ENCODE measurements at regions not wholly inside any gene's neighbourhood (a gene's known extent, or its start where the extent isn't known, plus 50 kb on each side); places are given as distances from the start of the nearest gene placed in this dataset.
"Not testable (repeated sequence)": the region's sequence is repeated elsewhere in the genome, so short reads cannot be mapped to it uniquely, and the experiment has no call there.

- ChIA-PET CTCF (no interaction called here), POLR2A (ENCODE audit: low non-redundant PET) (no interaction called here)
- no peak overlapping the region for H3K27ac ChIP-seq (ENCODE audit: low read depth, low read length, poor library complexity, severe bottlenecking)
- H3K27me3 ChIP-seq (replicated peaks; ENCODE audit: insufficient read depth, low read depth, low read length, poor library complexity), result peaks cover 2% of the 10 kb centered on the region
- no peaks in the 10 kb centered on the region for H3K9me3 ChIP-seq (ENCODE audit: low read depth, low read length, poor library complexity, severe bottlenecking)
- no peak overlapping the region for H3K4me3 ChIP-seq (ENCODE audit: low read depth, low read length, poor library complexity, severe bottlenecking)
- no peaks in the 10 kb centered on the region for H3K4me1 ChIP-seq (ENCODE audit: insufficient read depth, low read length, poor library complexity, severe bottlenecking)
- TF ChIP-seq, protein P1, sequence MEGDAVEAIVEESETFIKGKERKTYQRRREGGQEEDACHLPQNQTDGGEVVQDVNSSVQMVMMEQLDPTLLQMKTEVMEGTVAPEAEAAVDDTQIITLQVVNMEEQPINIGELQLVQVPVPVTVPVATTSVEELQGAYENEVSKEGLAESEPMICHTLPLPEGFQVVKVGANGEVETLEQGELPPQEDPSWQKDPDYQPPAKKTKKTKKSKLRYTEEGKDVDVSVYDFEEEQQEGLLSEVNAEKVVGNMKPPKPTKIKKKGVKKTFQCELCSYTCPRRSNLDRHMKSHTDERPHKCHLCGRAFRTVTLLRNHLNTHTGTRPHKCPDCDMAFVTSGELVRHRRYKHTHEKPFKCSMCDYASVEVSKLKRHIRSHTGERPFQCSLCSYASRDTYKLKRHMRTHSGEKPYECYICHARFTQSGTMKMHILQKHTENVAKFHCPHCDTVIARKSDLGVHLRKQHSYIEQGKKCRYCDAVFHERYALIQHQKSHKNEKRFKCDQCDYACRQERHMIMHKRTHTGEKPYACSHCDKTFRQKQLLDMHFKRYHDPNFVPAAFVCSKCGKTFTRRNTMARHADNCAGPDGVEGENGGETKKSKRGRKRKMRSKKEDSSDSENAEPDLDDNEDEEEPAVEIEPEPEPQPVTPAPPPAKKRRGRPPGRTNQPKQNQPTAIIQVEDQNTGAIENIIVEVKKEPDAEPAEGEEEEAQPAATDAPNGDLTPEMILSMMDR (conservative IDR thresholded peaks at IDR 0.05; ENCODE audit: low read depth, low read length), result no peak
- TF ChIP-seq EZH2 (IDR thresholded peaks at IDR 0.05; ENCODE audit: borderline replicate concordance, low read depth, low read length, poor library complexity, severe bottlenecking), result no peak
- no peak for DNase-seq (ENCODE audit: low spot score)
- no TSS peak for BruUV-seq (replicated peaks)
- intact Hi-C loops (cut with micrococcal nuclease; ENCODE audit: unreplicated experiment), result no loop called here
- H3K36me3 ChIP-seq (ENCODE audit: insufficient read depth, low read length, poor library complexity, severe bottlenecking), result no peaks in the 10 kb centered on the region
Observed at GRCh38 chr10:14421941-14422340, 91.2 kb upstream of the FRMD4A start.

GRCh38 chr10:14417336-14417735, 86.6 kb upstream of the FRMD4A start:
- H3K36me3 ChIP-seq (ENCODE audit: insufficient read depth, low read length, poor library complexity, severe bottlenecking); CTCF ChIA-PET; BruUV-seq (replicated peaks); H3K27ac ChIP-seq (ENCODE audit: low read depth, low read length, poor library complexity, severe bottlenecking); POLR2A ChIA-PET (ENCODE audit: low non-redundant PET); H3K4me3 ChIP-seq (ENCODE audit: low read depth, low read length, poor library complexity, severe bottlenecking); H3K9me3 ChIP-seq (ENCODE audit: low read depth, low read length, poor library complexity, severe bottlenecking); H3K27me3 ChIP-seq (replicated peaks; ENCODE audit: insufficient read depth, low read depth, low read length, poor library complexity); DNase-seq (ENCODE audit: low spot score); intact Hi-C loops (cut with micrococcal nuclease; ENCODE audit: unreplicated experiment); H3K4me1 ChIP-seq (ENCODE audit: insufficient read depth, low read length, poor library complexity, severe bottlenecking): not testable (repeated sequence)

DNA sequence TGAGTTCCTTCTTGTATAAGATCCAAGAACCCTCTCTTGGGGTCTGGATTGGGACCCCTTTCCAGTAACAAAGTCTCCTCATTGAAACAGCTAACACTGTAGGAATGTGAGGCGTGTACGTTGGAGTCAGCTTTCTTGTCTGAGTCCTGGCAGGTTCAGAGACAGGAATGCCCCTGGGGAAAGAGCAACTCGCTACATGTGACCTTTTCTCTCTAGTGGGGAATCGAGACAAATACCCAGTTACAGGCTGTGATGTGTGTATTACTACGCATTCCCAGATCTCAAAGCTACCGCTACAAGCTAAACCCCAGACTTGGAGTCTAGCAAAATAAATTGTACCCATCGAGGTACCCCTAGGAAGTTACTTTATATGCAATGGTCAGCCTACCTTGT, 85.6 kb upstream of the FRMD4A start:
- CTCF ChIA-PET, result no interaction called here

More for the DNA sequence above, 85.6 kb upstream of the FRMD4A start:
- Histone ChIP-seq H3K27ac (ENCODE audit: low read depth, low read length, poor library complexity, severe bottlenecking) (no peak overlapping the region), H3K27me3 (replicated peaks; ENCODE audit: insufficient read depth, low read depth, low read length, poor library complexity) (no peaks in the 10 kb centered on the region), H3K4me1 (ENCODE audit: insufficient read depth, low read length, poor library complexity, severe bottlenecking) (no peaks in the 10 kb centered on the region), H3K4me3 (ENCODE audit: low read depth, low read length, poor library complexity, severe bottlenecking) (no peak overlapping the region), H3K36me3 (ENCODE audit: insufficient read depth, low read length, poor library complexity, severe bottlenecking) (no peaks in the 10 kb centered on the region), H3K9me3 (ENCODE audit: low read depth, low read length, poor library complexity, severe bottlenecking) (no peaks in the 10 kb centered on the region)
- intact Hi-C loops (cut with micrococcal nuclease; ENCODE audit: unreplicated experiment), result no loop called here
- POLR2A ChIA-PET (ENCODE audit: low non-redundant PET), result no interaction called here
- BruUV-seq (replicated peaks), result no TSS peak
- TF ChIP-seq, protein P1 (conservative IDR thresholded peaks at IDR 0.05; ENCODE audit: low read depth, low read length), result no peak
- no peak for TF ChIP-seq EZH2 (IDR thresholded peaks at IDR 0.05; ENCODE audit: borderline replicate concordance, low read depth, low read length, poor library complexity, severe bottlenecking)
- no peak for DNase-seq (ENCODE audit: low spot score)

Data from A673 (cell line).